ENCODE measurements at regions not wholly inside any gene's neighbourhood (a gene's known extent, or its start where the extent isn't known, plus 50 kb on each side); places are given as distances from the start of the nearest gene placed in this dataset.
"Not testable (repeated sequence)": the region's sequence is repeated elsewhere in the genome, so short reads cannot be mapped to it uniquely, and the experiment has no call there.

DNA sequence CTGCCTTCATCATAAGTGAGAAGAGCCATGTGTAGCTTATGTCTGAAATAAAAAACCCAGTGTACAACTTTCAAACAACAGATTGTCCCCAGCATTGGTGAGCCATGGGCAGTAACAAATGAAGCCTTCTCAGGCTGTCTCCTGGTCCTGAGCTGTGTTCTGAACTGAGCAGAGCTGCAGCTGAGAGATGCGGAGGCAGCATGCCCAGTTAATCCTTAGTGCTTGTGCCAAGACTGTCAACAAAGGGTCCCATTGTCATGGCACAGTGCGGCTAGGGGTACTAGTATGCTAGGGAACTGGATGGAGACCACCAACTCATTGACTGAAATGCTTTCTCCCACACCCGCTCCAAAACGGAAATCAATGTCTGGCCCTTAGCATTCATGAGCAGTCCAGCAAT, 154.3 kb downstream of the RMST start:
- DNase-seq = no peak

DNA sequence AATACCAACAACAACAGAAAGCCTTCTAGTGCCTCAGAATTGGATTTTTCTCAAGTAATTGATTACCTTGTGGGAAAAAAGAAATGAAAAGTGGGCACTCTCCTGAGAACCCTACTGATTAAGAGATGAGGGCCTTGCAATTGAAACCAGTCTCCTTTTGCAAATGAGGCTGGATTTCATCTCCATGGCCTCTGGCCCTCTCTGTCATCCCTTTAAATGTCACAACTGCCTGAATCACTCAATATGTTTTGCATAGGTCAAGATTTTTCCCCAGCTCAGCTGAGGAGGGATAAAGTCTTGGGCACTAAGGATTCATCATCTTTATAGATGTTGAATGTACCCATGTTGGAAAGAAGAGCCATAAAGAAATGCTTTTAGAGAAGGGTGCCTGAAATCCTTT, 166.4 kb downstream of the RMST start:
- DNase-seq = no peak

DNA sequence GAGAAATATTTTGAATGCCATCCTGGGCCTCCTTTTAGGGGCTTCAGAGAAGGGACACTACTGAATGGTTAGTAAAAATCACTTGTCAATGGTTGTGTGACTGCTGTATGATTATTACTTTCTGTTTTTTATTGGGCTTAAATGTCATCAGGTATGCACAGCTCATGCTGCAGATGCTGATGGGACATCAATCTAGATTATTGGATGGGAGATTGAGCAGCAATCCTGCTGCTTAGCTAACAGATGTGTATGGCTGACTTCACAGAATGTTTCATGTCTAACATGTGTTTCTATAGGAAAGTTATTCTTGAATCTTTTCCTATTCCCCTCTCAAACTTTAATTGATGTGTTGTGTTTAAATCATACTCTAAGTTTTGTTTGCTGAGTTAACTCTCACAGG, 166.8 kb downstream of the RMST start:
- no peak for DNase-seq

DNA sequence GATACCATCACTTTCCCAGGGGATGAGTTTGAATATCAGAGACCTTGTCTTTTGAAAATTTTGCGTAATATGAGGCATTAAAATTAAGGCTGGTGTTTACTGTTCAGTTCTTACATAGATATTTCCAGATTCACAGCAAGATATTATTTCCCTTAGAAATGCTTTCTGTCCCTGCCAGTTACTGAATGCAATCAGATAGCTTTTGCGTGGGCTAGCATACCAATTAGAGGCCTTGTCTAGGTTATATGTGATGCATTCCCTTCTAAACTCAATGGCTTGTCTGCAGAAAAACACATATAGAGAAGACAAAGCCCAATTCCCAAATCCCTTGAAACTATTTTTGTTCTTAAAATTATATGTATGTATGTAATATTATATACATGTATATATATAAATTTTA, 167.8 kb downstream of the RMST start:
- no peak for DNase-seq

DNA sequence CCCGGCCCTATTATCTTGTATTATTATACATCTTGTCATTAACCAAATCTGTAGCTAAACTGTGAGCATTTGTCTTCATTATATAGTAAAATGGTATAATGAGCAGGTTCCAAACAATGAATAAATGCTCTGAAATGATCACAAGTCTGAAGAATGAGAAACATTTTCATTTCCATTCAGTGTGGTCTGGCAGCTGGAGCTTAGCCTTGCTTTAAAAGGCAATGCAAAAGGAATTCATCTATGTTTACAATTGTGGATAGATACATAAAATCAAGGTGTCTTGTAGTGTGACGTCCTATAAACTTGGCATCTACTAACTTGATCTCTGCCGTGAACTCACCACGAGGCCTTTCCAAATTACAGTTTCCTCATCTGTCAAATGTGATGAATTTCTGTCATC, 168.3 kb downstream of the RMST start:
- DNase-seq = no peak

DNA sequence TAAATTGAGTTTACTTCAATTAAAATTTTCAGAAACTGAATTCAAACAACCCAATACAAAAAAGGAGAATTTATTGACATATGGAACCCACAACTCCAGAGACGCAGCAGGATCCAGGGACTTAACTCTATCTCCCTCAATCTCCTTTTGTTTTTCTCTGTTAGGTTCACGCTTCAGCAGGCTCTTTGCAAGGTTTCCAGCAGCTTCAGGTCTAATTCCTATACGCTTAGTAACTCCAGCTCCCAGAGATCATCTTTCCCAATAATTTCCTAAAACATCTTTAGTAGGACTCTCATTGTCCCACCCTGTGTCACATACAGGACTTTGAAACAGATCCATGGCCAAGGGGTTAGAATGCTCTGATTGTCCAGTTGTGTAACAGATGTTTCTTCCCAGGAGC, 175.2 kb downstream of the RMST start:
- DNase-seq = no peak

DNA sequence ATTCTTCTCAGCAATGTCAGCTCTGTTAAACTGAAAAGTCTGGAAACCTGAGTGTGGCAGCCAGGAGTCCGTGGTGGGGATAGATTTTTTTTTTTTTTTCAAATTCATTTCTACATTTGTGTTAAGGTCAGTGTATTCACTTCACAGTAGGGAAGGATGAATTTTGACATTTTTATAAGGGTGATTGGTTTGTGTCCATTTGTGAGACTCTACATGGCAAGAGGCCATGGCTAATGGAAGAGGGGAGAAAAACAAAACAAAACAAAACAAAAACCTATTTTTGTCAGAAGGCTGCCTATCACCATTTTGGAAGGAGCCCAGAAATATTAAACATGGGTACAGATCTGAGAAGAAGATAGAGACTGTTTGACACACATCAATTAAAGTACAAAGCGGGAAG, 176.1 kb downstream of the RMST start:
- no peak for DNase-seq

DNA sequence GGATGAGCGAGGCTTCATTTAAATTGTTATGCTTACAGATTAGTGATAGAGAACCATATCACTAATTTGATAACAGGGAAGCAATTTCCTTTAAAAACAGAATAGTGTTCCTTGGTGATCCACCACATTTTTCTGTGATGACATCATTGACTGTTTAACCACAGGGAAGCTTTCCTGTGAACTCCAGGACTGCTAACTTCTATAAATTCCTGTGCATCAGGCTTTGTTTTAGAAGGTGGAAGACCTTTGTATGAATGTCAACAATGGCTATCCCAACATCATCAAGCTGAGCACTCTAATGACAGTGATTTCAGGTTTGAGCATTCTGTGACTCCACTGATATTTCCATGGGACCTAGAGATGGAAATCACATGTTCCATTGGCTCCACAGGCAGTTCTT, 177.1 kb downstream of the RMST start:
- no peak for DNase-seq

DNA sequence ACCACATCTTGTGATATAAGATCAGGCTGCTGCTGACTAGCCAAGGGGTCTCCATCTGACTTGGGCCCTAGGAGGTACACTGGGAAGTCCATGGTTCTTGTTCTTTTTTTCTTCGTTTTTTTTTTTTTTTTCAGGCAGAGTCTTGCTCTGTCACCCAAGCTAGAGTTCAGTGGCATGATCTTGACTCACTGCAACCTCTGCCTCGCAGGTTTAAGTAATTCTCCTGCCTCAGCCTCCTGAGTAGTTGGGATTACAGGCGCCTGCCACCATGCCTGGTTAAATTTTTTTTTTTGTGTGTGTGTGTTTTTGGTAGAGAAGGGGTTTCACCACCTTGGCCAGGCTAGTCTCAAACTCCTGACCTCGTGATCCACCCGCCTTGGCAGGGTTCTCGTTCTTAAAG, 178.2 kb downstream of the RMST start:
- DNase-seq = no peak

DNA sequence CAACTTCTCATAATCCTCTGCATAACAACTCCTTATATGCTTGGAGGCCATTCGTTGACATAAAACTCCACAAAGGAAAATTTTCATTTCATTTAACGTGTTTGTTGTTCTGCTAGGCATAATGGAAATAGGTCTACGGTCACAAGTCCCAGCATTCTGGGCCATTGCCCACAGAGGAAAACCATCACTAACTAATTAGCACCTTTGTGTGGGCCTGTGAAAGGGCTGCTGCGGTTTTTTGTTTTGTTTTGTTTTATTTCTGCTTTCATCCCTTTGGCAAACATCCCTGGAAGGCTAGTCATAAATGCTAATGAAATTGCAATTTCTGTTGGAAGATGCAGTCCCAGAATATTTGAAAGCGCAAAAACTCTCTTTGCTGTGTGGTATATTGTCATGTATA, 180.3 kb downstream of the RMST start:
- no peak for DNase-seq

DNA sequence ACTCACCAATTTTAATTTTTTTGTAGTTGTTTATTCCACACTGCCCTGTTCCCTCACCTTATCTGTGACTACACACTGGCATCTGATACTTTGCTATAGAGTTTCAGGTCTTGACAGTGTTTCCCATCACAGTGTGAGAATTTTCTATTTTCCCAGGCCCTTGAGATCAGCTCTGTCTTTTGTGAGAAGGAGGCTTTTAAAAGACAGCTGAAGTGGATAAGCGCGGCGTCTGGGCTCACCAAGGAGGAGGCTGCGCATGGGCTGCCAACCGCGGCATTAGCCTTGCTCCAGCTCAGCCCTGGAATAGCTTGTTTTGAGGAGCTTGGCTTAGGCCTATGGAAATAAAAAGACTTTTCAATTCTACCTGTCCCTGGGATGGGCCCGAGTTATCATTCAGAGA, 181.3 kb downstream of the RMST start:
- no peak for DNase-seq

DNA sequence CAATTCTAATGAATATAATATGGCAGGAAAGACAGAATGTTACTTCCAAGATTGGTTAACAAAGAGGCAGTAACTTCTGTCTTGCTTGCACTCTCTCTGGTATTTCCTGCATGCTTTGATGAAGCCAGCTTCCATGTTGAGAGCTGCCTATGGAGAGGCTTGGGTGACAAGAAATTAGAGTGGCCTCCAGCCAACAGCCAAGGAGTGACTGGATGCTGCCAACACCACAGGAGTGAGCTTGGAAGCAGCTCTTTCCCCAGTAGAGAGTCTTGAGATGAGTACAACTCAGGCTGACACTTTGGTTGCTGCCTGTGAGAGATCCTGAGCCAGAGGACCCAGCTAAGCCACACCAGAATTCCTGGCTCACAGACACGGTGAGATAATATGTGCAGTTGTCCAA, 183.1 kb downstream of the RMST start:
- peak; percentile 7 for DNase-seq

DNA sequence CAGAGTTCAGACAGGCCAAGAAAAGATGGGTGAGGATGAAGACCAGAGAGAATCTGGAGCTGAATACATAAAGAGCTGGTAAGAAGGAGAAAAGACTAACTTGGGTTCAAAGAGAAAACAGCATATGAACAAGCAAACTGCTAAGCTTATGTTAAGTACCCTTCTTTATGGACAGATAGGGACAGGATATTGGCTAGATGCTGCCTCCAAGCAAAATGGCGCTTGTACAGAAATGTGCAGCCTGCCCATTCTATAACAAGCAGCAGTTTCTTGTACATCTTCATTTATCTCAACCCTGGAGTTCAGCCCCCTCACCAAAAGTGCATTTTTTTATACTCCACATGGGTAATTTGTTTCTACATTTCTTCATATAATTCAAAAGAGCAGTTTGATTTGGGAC, 184.5 kb downstream of the RMST start:
- DNase-seq = no peak

DNA sequence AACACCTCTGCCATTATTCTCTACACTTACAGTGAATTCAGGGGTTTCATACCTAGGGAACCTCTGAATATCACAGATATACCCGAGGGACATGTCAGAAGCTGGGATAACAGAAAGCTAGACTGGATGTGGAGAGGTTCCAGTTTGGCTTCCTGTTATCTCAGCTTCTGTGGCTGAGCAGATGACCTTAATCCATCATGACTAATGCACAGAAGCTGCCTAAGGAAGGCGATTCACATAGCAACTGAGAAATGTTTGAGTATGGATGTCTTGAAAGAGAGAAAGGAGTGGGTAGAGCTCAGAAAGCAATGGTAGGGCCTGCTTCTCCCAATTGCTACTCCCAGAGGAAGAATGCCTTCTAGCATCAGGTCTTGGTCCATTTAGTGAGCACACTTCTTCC, 187.6 kb downstream of the RMST start:
- no peak for DNase-seq

DNA sequence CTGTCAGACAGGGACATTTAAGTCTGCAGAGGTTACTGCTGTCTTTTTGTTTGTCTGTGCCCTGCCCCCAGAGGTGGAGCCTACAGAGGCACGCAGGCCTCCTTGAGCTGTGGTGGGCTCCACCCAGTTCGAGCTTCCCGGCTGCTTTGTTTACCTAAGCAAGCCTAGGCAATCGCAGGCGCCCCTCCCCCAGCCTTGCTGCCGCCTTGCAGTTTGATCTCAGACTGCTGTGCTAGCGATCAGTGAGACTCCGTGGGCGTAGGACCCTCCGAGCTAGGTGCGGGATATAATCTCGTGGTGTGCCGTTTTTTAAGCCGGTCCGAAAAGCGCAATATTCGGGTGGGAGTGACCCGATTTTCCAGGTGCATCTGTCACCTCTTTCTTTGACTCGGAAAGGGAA, 193.9 kb downstream of the RMST start:
- not testable (repeated sequence) for DNase-seq

DNA sequence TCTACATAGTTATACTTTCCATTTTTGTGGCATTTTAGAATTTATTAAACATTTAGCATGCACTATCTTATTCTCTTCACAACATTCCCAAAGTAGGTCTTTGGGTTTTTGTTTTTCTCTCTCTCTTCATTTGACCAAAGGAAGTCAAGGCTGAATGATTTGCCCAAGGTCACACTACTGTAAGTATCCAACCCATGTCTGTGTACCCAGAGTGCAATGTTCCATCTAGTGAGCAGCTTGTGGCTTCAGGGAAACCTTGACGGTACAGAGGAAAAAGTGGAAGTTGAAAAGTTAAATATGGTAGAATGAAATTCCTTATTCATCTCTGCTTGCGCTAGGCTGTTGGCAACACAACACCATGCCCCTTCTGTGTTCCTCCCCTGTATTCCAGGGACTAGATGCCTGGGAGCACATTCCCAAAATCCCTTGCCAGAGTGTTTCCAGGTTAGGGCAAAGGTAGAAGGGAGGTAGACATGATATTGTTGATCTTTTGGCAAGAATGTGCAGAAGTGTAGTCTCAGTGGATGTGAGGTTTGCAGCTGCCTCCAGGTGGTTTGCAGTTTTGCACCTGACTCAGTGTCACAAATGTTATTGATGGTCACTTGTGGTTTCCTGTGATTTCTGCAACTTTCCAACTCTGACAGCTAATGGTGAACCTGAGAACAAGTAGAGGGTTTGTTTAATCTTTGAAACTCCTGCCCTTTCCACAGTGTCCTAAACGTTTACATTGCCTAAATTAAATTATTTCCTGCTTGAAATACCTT, 196.7 kb downstream of the RMST start:
- no peak for DNase-seq

DNA sequence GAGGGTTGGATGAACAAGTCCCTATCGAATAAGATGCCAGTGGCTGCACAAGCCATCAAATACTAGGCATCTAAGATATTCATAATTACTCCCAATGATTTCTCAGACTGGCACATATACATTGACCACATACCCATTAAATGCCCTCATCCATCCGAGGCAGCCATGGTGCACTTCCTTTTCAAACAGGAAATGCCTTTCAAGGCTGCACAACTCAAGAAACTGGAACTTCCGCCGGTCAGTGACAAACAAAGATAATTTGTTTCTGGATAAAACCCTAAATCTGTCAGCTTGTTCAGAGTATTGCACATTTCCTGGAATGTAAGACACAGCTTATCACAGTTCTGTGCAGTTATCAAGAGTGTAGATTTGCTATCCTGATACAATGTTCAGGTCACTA, 203.7 kb downstream of the RMST start:
- DNase-seq = no peak

DNA sequence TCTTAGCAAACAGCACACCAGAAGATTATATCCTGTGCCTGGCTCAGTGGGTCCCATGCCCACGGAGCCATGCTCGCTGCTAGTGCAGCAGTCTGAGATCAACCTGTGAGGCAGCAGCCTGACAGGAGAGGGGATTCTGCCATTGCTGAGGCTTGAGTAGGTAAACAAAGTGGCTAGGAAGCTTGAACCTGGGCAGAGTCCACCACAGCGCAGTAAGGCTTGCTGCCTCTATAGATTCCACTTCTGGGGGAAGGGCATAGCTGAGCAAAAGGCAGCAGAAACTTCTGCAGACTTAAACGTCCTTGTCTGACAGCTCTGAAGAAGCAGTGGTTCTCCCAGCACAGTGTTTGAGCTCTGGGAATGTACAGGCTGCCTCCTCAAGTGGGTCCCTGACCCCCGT, 210.3 kb downstream of the RMST start:
- no peak for DNase-seq

DNA sequence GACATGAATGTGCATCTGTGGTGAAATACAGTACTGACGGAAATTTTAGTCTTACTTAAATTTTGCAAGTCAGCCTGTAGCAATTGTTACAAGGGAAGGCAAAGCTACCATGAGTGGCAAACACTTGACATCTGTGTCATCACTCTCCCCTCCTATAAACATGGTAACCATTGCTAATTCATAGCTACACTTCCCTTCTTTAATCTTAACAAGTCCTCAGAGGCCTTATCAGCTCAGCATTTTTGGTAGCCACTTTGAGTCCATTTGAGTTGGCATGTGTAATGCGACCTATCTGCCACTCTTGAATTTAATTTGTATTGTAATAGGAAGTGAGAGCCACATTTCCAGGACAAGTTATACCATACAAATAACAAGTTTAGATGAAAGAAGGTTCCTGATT, 218.1 kb downstream of the RMST start:
- no peak for DNase-seq

DNA sequence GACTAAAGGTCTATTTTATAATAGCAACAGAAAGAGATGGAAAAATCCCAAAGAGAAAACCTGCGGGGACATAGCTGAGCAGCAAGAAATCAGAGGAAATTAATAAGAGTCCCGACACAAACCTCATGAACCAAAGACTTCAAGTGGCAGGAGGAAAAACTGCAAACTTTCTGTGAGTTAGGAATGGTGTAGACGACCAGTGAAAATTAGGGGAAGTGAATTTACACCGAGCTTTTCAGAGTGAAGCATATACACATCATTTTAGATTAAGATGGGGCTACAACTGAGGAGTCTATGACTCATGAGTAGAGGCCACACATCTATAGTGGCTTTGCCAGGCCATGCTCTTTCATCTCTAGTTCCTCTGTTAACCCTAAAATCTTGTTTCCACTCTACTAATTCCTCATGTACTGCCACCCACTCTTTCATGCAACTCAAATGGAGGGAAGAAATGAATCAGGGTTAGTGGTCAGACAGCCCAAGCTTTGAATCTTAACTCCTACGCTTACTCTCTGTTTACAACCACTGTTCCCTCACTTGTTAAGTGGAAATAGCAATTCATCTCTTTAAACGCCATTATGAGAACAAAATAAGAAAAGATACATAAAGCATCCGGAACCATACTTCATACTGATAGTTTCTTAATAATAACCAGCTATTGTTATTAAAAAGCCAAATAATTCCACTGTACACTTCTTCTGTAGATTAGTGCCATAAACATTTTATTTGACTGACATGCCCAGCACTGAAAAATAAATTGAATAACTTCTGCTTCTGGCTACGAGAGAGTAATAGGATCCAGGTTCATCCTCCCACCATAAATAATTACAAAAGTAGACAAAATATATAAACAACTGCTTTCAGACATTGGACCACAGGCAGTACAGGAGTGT, 219.3 kb downstream of the RMST start:
- no peak for DNase-seq

DNA sequence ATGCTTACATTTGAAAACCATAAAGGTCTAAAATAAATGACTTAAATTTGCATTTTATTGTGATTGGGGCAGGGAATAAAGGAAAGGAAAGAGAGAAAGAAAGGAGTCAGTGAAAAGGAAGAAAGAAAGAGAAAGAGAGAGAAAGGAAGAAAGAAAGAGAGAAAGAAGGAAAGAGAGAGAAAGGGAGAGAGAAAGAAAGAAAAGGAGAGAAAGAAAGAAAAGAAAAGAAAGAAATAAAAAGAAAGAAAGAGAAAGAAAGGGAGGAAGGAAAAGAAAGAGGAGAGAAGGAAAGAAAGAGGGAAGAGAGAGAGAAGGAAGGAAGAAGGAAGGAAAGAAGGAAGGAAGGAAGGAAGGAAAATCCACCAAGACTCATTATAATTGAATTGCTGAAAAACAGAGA, 222.8 kb downstream of the RMST start:
- DNase-seq = no peak

DNA sequence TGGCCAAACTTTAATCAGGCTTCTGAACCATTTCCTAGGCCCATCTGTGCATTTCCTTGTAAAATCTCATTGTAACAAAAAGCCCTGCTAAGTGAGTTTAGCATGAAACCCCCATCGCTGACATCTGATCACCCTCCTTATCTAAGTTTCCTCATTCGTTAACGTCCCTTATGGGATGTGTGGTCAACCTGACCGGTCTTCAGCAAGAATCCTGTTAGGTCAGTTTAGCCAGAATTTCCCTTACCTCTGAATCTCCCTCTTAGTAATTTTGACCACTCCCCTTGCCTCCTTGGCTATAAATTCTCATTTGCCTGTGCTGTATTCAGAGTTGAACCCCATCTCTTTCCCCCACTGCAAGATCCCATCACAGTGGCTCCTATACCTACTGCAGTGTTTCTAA, 239.3 kb downstream of the RMST start:
- no peak for DNase-seq

DNA sequence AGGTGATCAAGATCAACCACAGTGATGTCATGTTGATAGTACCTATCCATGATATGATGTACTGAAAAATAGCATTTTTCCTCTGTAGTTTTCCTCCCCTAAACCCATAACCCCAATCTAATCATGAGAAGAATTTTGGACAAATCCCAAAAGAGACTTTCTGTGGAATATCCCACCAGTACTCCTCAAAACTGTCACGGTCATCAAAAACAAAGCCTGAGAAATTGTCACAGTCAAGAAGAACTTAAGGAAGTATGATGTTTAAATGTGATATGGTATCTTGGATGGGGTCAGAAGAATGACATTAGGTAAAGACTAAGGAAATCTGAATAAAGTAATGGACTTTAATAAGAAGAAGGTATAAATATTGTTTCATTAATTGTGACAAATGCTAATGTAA, 248.8 kb downstream of the RMST start:
- DNase-seq = no peak

DNA sequence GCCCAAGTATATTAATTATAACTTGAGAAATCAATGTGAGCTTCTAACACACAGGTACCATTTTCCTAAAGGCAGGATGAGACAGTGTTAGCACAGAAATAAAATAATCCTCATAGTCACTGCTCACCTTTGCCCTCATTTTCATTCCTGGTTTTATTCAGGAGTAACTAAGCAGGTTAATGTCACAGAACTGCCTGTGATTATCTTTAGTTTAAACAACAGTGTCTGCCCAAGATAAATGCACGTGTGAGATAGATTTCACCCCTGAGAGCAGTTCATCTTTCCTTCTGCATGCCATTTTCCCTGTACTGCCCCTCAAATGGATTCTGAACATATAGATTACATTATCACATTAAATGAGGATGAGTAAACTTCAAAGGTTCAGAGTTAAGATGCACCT, 250.7 kb downstream of the RMST start:
- DNase-seq = no peak

Measured in skin of body (tissue), 1 donor.